Mesothelial cell of epicardium (in vitro differentiated cells): ENCODE measurements at regions not wholly inside any gene's neighbourhood (a gene's known extent, or its start where the extent isn't known, plus 50 kb on each side); places are given as distances from the start of the nearest gene placed in this dataset.

Experiments used
- DNase-seq, 2 experiments: peaks; one replicate each; pipeline ENCODE4 v3.0.0; 2021; ENCODE audit warnings: low spot score in 2 of 2; ENCODE audit not compliant: unreplicated experiment in 2 of 2
- H3K27ac Mint-ChIP-seq: 2 replicates; pipeline ENCODE4 v1.8.0; 2021; ENCODE audit warnings: mixed read lengths
- H3K27me3 Mint-ChIP-seq: 2 replicates; pipeline ENCODE4 v1.8.0; 2021; ENCODE audit warnings: low read depth, mixed read lengths
- H3K36me3 Mint-ChIP-seq: 2 replicates; pipeline ENCODE4 v1.8.0; 2021; ENCODE audit warnings: mixed read lengths
- H3K4me1 Mint-ChIP-seq: 2 replicates; pipeline ENCODE4 v1.8.0; 2021; ENCODE audit warnings: mixed read lengths
- H3K4me3 Mint-ChIP-seq: 2 replicates; pipeline ENCODE4 v1.8.0; 2021; ENCODE audit warnings: mild to moderate bottlenecking, moderate library complexity, mixed read lengths
- H3K9me3 Mint-ChIP-seq: 2 replicates; pipeline ENCODE4 v1.8.0; 2021; ENCODE audit warnings: mixed read lengths
- TF ChIP-seq, protein P1 (sequence below): fragments of 200-600 bp; sonication (generic); IDR thresholded peaks from one replicate; pipeline ENCODE4 v1.5.0; 2021; ENCODE audit warnings: antibody characterized with exemption; ENCODE audit not compliant: unreplicated experiment

- no peak overlapping the region for H3K4me3 Mint-ChIP-seq
- H3K27ac Mint-ChIP-seq: no peak overlapping the region
- no peak for DNase-seq
- no peaks in the 10 kb centered on the region for H3K36me3 Mint-ChIP-seq
- H3K27me3 Mint-ChIP-seq: peaks cover 3% of the 10 kb centered on the region
- H3K4me1 Mint-ChIP-seq: no peaks in the 10 kb centered on the region
- TF ChIP-seq, protein P1, sequence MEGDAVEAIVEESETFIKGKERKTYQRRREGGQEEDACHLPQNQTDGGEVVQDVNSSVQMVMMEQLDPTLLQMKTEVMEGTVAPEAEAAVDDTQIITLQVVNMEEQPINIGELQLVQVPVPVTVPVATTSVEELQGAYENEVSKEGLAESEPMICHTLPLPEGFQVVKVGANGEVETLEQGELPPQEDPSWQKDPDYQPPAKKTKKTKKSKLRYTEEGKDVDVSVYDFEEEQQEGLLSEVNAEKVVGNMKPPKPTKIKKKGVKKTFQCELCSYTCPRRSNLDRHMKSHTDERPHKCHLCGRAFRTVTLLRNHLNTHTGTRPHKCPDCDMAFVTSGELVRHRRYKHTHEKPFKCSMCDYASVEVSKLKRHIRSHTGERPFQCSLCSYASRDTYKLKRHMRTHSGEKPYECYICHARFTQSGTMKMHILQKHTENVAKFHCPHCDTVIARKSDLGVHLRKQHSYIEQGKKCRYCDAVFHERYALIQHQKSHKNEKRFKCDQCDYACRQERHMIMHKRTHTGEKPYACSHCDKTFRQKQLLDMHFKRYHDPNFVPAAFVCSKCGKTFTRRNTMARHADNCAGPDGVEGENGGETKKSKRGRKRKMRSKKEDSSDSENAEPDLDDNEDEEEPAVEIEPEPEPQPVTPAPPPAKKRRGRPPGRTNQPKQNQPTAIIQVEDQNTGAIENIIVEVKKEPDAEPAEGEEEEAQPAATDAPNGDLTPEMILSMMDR: no peak
- no peaks in the 10 kb centered on the region for H3K9me3 Mint-ChIP-seq
These were observed 230.8 kb upstream of the MGMT start for GRCh38 chr10:129236274-129236691.

- no peaks in the 10 kb centered on the region for H3K9me3 Mint-ChIP-seq
- H3K27ac Mint-ChIP-seq: no peak overlapping the region
These were observed 225.6 kb upstream of the MGMT start for GRCh38 chr10:129241461-129241860.

GRCh38 chr10:129244298-129244697, 222.7 kb upstream of the MGMT start:
- Mint-ChIP-seq H3K9me3 (no peaks in the 10 kb centered on the region), H3K27me3 (peaks cover 28% of the 10 kb centered on the region), H3K36me3 (no peaks in the 10 kb centered on the region), H3K4me3 (no peak overlapping the region), H3K27ac (no peak overlapping the region), H3K4me1 (no peaks in the 10 kb centered on the region)
- TF ChIP-seq, protein P1: no peak
- no peak for DNase-seq

More at GRCh38 chr10:129241461-129241860, 225.6 kb upstream of the MGMT start:
- TF ChIP-seq, protein P1: no peak
- no peaks in the 10 kb centered on the region for H3K4me1 Mint-ChIP-seq
- no peaks in the 10 kb centered on the region for H3K36me3 Mint-ChIP-seq
- no peak for DNase-seq
- no peak overlapping the region for H3K4me3 Mint-ChIP-seq
- H3K27me3 Mint-ChIP-seq: peaks cover 11% of the 10 kb centered on the region

GRCh38 chr10:129244757-129245156, 222.3 kb upstream of the MGMT start:
- Mint-ChIP-seq H3K27ac (no peak overlapping the region), H3K9me3 (no peaks in the 10 kb centered on the region), H3K36me3 (no peaks in the 10 kb centered on the region)

GRCh38 chr10:129253161-129253864, 213.7 kb upstream of the MGMT start:
- Mint-ChIP-seq H3K4me3 (no peak overlapping the region), H3K27ac (no peak overlapping the region), H3K36me3 (no peaks in the 10 kb centered on the region), H3K27me3 (peaks cover 16% of the 10 kb centered on the region), H3K4me1 (no peaks in the 10 kb centered on the region), H3K9me3 (peaks cover 10% of the 10 kb centered on the region)
- DNase-seq: no peak
- TF ChIP-seq, protein P1: no peak

More at GRCh38 chr10:129244757-129245156, 222.3 kb upstream of the MGMT start:
- DNase-seq: no peak
- Mint-ChIP-seq H3K4me1 (no peaks in the 10 kb centered on the region), H3K4me3 (no peak overlapping the region), H3K27me3 (peaks cover 28% of the 10 kb centered on the region)
- TF ChIP-seq, protein P1: no peak
